Breast epithelium (tissue), 3 donors: ENCODE measurements at regions not wholly inside any gene's neighbourhood (a gene's known extent, or its start where the extent isn't known, plus 50 kb on each side); places are given as distances from the start of the nearest gene placed in this dataset.
"Not testable (repeated sequence)": the region's sequence is repeated elsewhere in the genome, so short reads cannot be mapped to it uniquely, and the experiment has no call there.

Experiments used
- POLR2A ChIP-seq: fragments of 450-650 bp; IDR thresholded peaks from one replicate; pipeline ENCODE4 v1.6.1; 2016; ENCODE audit warnings: antibody characterized with exemption, mild to moderate bottlenecking, moderate library complexity
- POLR2AphosphoS5 ChIP-seq, 3 donors: sonication (generic); formaldehyde crosslinking; IDR thresholded peaks; one replicate each; pipeline ENCODE4 v1.6.1; 2017; ENCODE audit warnings: antibody characterized with exemption in 3 of 3

DNA sequence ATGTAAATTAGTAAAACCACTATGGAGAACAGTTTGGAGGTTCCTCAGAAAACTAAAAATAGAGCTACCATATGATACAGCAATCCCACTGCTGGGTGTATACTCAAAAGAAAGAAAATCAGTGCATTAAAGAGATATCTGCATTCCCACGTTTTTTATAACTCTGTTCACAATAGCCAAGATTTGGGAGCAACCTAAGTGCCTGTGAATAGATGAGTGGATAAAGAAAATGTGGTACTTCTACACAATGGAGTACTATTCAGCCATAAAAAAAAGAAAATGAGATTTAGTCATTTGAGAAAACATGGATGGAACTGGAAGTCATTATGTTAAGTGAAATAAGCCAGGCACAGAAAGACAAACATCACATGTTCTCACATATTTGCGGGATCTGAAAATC lies 246.0 kb upstream of the SOX9 start:
- not testable (repeated sequence) for TF ChIP-seq POLR2A; POLR2AphosphoS5 (IDR thresholded peaks at IDR 0.05)
